ENCODE measurements at regions not wholly inside any gene's neighbourhood (a gene's known extent, or its start where the extent isn't known, plus 50 kb on each side); places are given as distances from the start of the nearest gene placed in this dataset.

DNA sequence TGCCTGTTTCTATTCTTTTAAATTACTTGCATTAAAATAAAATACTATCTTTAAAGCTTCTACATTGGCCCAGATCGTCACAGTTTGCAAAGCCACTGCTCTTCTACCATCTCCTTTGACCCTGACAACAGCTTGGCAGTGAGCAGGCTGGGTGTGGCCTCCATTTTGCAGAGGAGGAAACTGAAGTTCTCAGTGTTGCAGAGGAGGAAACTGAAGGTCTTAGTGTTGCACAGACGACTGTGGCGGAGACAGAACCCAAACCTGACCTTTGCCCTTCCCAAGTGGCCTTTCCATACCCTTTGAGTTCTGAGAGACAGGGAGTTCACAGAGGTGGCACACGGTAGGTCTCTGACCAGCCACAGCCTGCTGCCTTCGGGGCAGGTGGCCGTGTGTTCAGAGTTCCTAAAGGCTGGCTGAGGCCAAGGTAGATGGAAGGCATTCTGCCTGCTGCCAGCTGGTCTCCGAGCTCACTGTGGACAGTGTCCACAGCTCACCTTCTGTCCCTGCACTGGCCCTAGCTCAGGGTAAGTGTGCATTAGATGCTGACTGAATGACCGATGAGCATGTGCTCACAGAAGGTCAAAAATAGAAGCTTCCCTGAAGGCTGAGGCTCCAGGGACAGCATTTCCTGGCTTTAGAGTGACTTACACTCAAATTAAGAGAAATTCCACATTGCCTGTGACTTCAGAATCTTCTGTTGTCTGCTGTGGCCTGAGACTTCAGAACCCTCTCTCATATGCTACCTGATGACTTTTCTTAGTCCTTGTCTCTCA is 113.5 kb upstream of the SLC24A3 start:
- ChIA-PET POLR2A (ENCODE audit: low non-redundant PET) (no interaction called here), CTCF (no interaction called here)
- TF ChIP-seq, protein P1, sequence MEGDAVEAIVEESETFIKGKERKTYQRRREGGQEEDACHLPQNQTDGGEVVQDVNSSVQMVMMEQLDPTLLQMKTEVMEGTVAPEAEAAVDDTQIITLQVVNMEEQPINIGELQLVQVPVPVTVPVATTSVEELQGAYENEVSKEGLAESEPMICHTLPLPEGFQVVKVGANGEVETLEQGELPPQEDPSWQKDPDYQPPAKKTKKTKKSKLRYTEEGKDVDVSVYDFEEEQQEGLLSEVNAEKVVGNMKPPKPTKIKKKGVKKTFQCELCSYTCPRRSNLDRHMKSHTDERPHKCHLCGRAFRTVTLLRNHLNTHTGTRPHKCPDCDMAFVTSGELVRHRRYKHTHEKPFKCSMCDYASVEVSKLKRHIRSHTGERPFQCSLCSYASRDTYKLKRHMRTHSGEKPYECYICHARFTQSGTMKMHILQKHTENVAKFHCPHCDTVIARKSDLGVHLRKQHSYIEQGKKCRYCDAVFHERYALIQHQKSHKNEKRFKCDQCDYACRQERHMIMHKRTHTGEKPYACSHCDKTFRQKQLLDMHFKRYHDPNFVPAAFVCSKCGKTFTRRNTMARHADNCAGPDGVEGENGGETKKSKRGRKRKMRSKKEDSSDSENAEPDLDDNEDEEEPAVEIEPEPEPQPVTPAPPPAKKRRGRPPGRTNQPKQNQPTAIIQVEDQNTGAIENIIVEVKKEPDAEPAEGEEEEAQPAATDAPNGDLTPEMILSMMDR (conservative IDR thresholded peaks at IDR 0.05; ENCODE audit: low read depth) = no peak
- no peak overlapping the region for H3K27ac ChIP-seq
- DNase-seq (ENCODE audit: low spot score) = no peak

DNA sequence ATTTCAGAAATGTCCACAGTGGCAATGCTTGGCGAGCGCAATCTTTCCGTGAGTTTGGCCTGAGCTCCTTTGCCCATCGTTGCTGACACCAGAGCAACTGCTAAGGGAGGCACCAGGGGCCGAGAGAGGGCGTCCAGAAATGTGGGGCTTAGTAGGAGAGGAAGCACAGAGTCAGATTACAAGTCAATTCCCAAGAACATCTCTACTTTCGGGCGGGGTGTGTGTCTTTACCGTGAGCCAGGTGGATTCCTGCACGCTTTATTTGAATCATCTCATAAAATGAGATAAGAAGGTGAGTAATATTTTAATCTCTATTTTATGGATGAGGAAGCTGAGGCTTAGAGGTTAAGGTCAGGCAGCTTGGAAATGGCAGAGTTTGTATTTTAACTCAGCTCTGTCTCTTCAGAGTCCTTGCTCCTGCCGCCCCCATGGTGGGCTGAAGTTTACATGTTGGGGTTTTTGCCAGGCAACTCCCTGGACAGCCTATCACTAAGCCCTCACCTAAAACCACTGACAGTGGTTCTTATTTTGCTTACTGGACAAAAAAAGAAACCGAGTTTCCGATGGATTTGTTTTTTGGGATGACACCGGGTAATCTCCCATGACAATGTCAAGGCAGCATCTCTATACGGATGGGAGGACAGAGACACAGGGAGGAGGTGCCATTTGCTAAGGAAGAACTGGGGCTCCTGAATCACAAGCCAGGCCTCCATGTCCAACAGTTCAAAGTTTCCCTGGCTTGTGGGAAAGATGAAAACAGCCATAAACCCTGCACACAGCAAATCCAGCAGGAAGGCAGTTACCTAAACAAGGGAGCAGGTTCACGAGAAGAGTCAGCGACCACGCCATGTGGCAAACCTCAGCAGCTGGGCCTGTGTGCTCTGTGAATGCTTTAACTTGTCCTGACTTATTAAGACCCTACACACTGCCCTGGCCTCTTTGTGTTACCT is 112.6 kb upstream of the SLC24A3 start:
- H3K27ac ChIP-seq = no peak overlapping the region
- ChIA-PET POLR2A (ENCODE audit: low non-redundant PET) (no interaction called here), CTCF (no interaction called here)
- no peak for DNase-seq (ENCODE audit: low spot score)
- TF ChIP-seq, protein P1 (conservative IDR thresholded peaks at IDR 0.05; ENCODE audit: low read depth) = no peak

DNA sequence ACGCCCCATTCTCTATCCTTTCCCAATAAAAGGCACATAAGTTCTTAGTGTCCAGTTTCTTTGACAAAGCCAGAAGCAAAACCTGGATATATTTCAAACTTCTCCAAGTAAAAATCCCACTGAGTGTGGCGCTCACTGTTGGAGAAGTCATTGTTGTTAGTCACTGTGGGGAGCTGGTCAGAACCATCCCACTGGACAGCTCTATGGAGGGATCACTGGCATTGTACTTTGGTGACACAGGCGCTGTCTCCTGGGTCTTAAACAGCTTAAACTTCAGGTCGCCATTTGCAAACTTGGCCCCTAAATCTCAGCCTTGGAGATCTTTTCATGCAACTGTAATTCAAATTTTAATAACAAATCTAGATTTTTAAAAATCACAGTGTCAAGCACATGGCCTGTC is 111.5 kb upstream of the SLC24A3 start:
- CTCF ChIA-PET = no interaction called here
- no peak for DNase-seq (ENCODE audit: low spot score)
- H3K27ac ChIP-seq = no peak overlapping the region
- POLR2A ChIA-PET (ENCODE audit: low non-redundant PET) = no interaction called here
- TF ChIP-seq, protein P1 (conservative IDR thresholded peaks at IDR 0.05; ENCODE audit: low read depth) = no peak

DNA sequence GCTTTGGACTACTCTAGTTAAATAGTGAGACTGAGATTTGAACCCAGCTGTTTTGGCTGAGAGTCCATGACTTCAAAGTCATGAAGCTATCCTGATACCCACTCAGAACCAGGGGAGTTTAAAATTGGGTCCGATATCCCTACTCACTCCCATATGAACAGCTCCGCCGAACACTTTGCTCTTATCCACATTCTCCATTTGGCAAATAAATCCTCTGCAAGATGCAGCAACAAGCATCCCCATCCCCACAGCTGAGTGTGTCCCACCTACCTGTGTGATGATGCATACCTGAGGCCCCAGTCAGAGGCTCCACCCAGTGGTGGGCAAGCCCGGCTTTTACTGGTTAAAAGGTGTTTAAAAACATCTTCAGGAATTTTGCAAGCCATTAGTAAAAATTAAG is 108.3 kb upstream of the SLC24A3 start:
- no peak for DNase-seq (ENCODE audit: low spot score)
- TF ChIP-seq, protein P1 (conservative IDR thresholded peaks at IDR 0.05; ENCODE audit: low read depth) = no peak
- POLR2A ChIA-PET (ENCODE audit: low non-redundant PET) = no interaction called here
- no peak overlapping the region for H3K27ac ChIP-seq
- CTCF ChIA-PET = no interaction called here

DNA sequence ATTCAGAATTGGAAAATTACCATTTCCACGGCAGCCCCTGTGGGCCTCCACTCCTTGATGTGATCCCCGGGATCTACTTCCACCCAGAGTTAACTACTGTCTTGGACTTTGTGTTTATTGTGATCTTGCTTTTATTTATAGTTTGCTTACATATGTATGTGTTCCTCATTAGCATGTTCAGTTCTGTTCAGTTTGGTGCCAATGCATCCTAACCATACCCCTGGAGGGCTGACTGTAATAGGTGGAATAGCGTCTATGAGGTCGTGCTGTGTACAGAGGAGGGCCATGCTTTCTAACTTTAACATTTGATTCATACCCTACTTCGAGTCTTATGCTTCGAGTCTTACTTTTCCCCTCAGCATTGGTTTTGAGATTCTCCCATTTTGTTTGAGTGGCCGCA is 104.3 kb upstream of the SLC24A3 start:
- H3K27ac ChIP-seq = no peak overlapping the region
- ChIA-PET CTCF (no interaction called here), POLR2A (ENCODE audit: low non-redundant PET) (no interaction called here)
- no peak for DNase-seq (ENCODE audit: low spot score)
- TF ChIP-seq, protein P1 (conservative IDR thresholded peaks at IDR 0.05; ENCODE audit: low read depth) = no peak

DNA sequence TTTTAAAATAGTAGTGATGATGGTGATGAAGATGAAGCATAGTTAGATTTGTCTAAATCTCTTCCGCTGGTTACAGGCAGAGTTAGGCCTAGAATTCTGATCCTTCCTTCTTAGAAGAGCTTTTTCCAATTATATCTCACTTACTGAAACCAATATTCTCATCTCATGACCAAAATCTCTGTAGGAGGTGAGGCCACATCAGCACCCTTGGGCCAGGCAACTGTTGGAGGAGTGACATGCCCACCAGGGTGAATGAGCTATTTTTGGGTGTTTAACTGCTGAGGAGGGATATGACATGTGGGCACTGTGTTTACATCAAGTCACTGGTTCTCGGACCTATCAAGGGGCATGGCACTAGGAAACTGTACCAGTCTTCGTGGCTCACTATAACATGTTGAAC is 102.2 kb upstream of the SLC24A3 start:
- no peak overlapping the region for H3K27ac ChIP-seq
- no peak for DNase-seq (ENCODE audit: low spot score)
- ChIA-PET POLR2A (ENCODE audit: low non-redundant PET) (no interaction called here), CTCF (interaction anchor here (0.8 kb wide), 1 partner anchor 122 kb away, joined by 3 read pairs; no protein-coding TSS in a partner anchor)
- TF ChIP-seq, protein P1 (conservative IDR thresholded peaks at IDR 0.05; ENCODE audit: low read depth) = no peak
